D721Med (cell line): ENCODE measurements at regions not wholly inside any gene's neighbourhood (a gene's known extent, or its start where the extent isn't known, plus 50 kb on each side); places are given as distances from the start of the nearest gene placed in this dataset.

Experiments used
- DNase-seq: peaks from one replicate; pipeline ENCODE4 v3.0.0; 2011; ENCODE audit warnings: low spot score; ENCODE audit not compliant: insufficient read length
- FAIRE-seq: peaks from 2 replicates; lab custom pipeline; 2011; peaks lifted over from hg19 to GRCh38; lab: Jason Lieb, UNC
- TF ChIP-seq, protein P1 (sequence below): IDR thresholded peaks from 2 replicates; pipeline ENCODE4 v1.5.1; 2012; ENCODE audit warnings: mild to moderate bottlenecking, control low read depth; ENCODE audit not compliant: insufficient read depth; ENCODE audit errors: missing control alignments

- TF ChIP-seq, protein P1, sequence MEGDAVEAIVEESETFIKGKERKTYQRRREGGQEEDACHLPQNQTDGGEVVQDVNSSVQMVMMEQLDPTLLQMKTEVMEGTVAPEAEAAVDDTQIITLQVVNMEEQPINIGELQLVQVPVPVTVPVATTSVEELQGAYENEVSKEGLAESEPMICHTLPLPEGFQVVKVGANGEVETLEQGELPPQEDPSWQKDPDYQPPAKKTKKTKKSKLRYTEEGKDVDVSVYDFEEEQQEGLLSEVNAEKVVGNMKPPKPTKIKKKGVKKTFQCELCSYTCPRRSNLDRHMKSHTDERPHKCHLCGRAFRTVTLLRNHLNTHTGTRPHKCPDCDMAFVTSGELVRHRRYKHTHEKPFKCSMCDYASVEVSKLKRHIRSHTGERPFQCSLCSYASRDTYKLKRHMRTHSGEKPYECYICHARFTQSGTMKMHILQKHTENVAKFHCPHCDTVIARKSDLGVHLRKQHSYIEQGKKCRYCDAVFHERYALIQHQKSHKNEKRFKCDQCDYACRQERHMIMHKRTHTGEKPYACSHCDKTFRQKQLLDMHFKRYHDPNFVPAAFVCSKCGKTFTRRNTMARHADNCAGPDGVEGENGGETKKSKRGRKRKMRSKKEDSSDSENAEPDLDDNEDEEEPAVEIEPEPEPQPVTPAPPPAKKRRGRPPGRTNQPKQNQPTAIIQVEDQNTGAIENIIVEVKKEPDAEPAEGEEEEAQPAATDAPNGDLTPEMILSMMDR, result no peak
- FAIRE-seq, result no peak
- DNase-seq, result no peak
These were observed 68.5 kb upstream of the NXT1 start for GRCh38 chr20:23282111-23282510.

DNA sequence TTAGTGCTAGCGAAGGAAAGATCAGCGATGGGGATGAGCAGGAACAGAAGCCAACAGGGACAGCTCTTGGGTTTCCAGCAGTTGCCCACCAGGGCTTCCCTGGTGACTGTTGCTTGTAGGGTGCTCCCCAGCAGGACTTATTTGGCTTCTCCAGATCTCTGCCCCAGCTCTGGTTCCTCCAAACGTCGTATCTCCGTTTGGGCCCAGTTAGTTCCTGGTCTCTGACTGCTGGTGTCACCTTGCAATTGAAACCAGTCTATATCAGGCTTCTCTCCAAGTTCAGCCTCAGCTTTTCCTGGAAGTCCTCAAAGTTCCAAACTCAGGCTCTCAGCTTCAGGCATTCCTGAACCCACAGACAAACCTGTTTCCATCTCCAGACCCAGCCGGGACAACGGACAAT is 70.8 kb upstream of the NXT1 start:
- FAIRE-seq, result no peak

GRCh38 chr20:23278172-23278571 is 72.4 kb upstream of the NXT1 start:
- no peak for DNase-seq
- no peak for FAIRE-seq
- TF ChIP-seq, protein P1, result no peak

More for the DNA sequence above, 70.8 kb upstream of the NXT1 start:
- TF ChIP-seq, protein P1, result no peak
- no peak for DNase-seq

- DNase-seq, result no peak
- TF ChIP-seq, protein P1, result no peak
- FAIRE-seq, result no peak
These were observed 73.3 kb upstream of the NXT1 start for GRCh38 chr20:23277316-23277715.

- no peak for FAIRE-seq
- TF ChIP-seq, protein P1, result no peak
- DNase-seq, result no peak
These were observed 76.8 kb upstream of the NXT1 start for GRCh38 chr20:23273776-23274175.

- no peak for DNase-seq
- TF ChIP-seq, protein P1, result no peak
- FAIRE-seq, result no peak
These were observed 78.2 kb upstream of the NXT1 start for GRCh38 chr20:23272176-23273029.

DNA sequence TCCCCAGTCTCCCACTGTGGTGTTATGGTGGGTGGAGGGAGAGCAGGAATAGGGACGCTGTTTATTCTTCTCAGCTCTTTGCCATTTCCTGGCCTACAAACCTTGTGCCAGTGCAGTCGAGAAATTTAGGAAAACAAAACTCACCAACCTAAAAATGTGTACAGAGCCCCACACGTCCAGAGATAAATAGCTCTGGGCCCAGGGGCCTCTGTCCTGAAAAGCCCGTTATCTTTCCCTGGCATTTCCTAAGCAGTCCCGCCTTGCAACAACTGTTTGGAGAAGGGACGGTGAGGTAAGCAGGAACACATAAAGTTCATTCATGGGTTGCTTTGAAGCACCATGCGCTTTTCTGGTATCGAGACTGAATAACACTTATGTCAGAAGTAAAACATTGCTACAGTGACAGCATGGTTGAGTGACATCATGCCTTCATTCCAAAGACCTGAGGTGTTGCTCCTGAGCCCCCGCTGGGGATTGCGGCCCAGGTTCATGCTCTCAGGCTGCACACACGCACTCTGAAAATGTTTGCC is 80.1 kb upstream of the NXT1 start:
- no peak for DNase-seq
- FAIRE-seq, result no peak
- TF ChIP-seq, protein P1, result no peak
